WTC11 (cell line): ENCODE measurements at regions not wholly inside any gene's neighbourhood (a gene's known extent, or its start where the extent isn't known, plus 50 kb on each side); places are given as distances from the start of the nearest gene placed in this dataset.

Experiments
- ATAC-seq: fragments of 200-7000 bp; cut with Tn5 transposase; 2 replicates; pipeline ENCODE4 v1.10.0; 2021; ENCODE audit warnings: mild to moderate bottlenecking, moderate library complexity
- CTCF ChIA-PET: fragments of 300-600 bp; sonication (Branson Sonifier 250); formaldehyde crosslinking; loops from one replicate; lab custom pipeline; 2021; ENCODE audit warnings: antibody characterized with exemption; lab: Charles Lee
- POLR2A ChIA-PET: fragments of 350-600 bp; sonication (Branson Sonifier 250); formaldehyde crosslinking; loops from one replicate; lab custom pipeline; 2021; ENCODE audit warnings: antibody characterized with exemption; lab: Charles Lee
- DNase-seq: peaks from one replicate; pipeline ENCODE4 v3.0.0; 2021; ENCODE audit warnings: low spot score
- H3K27ac Mint-ChIP-seq: 2 replicates; pipeline ENCODE4 v1.8.0; 2021; ENCODE audit warnings: mixed read lengths
- H3K27me3 Mint-ChIP-seq: 2 replicates; pipeline ENCODE4 v1.8.0; 2021; ENCODE audit warnings: low read depth, mild to moderate bottlenecking, moderate library complexity, mixed read lengths
- H3K36me3 Mint-ChIP-seq: 2 replicates; pipeline ENCODE4 v1.8.0; 2021; ENCODE audit warnings: mixed read lengths
- H3K4me1 Mint-ChIP-seq: 2 replicates; pipeline ENCODE4 v1.8.0; 2022; ENCODE audit warnings: mixed read lengths
- H3K4me3 Mint-ChIP-seq: 2 replicates; pipeline ENCODE4 v1.8.0; 2021; ENCODE audit warnings: mild to moderate bottlenecking, moderate library complexity, mixed read lengths
- H3K9me3 Mint-ChIP-seq: 2 replicates; pipeline ENCODE4 v1.8.0; 2021; ENCODE audit warnings: mixed read lengths
- AFF4 ChIP-seq: sonication (generic); formaldehyde crosslinking; IDR thresholded peaks from 2 replicates; pipeline ENCODE4 v1.8.1; 2023; ENCODE audit warnings: mild to moderate bottlenecking, missing genetic modification reagents, borderline replicate concordance
- E2F4 ChIP-seq: sonication (generic); formaldehyde crosslinking; IDR thresholded peaks from 2 replicates; pipeline ENCODE4 v1.8.1; 2022; ENCODE audit warnings: low read depth, mild to moderate bottlenecking, moderate library complexity, missing genetic modification reagents, borderline replicate concordance
- ESRRA ChIP-seq: sonication (generic); formaldehyde crosslinking; IDR thresholded peaks from 2 replicates; pipeline ENCODE4 v1.8.1; 2022; ENCODE audit warnings: mild to moderate bottlenecking, missing genetic modification reagents, borderline replicate concordance
- ETV6 ChIP-seq: sonication (generic); formaldehyde crosslinking; IDR thresholded peaks from 2 replicates; pipeline ENCODE4 v1.8.1; 2022; ENCODE audit warnings: mild to moderate bottlenecking, missing genetic modification reagents
- FOXK1 ChIP-seq: sonication (generic); formaldehyde crosslinking; IDR thresholded peaks from 2 replicates; pipeline ENCODE4 v1.8.0; 2022; ENCODE audit warnings: mild to moderate bottlenecking, moderate library complexity, missing genetic modification reagents
- GRHL2 ChIP-seq: fragments of 250-450 bp; sonication (Bioruptor Pico); IDR thresholded peaks from 2 replicates; pipeline ENCODE4 v1.8.0; 2022; ENCODE audit warnings: mild to moderate bottlenecking, moderate library complexity; ENCODE audit not compliant: insufficient replicate concordance, severe bottlenecking
- GTF2I ChIP-seq: fragments of 250-450 bp; sonication (Bioruptor Pico); conservative IDR thresholded peaks from 2 replicates; pipeline ENCODE4 v1.4.0; 2021; ENCODE audit warnings: mild to moderate bottlenecking
- IRF2 ChIP-seq: sonication (generic); formaldehyde crosslinking; IDR thresholded peaks from 2 replicates; pipeline ENCODE4 v1.8.0; 2022; ENCODE audit warnings: low read depth, missing genetic modification reagents, borderline replicate concordance
- NR3C1 ChIP-seq: sonication (generic); formaldehyde crosslinking; conservative IDR thresholded peaks from 2 replicates; pipeline ENCODE4 v1.8.1; 2023; ENCODE audit warnings: low read depth, mild to moderate bottlenecking, missing genetic modification reagents
- RELA ChIP-seq: sonication (generic); formaldehyde crosslinking; IDR thresholded peaks from 2 replicates; pipeline ENCODE4 v1.8.1; 2022; ENCODE audit warnings: missing genetic modification reagents, mild to moderate bottlenecking, borderline replicate concordance
- ZNF219 ChIP-seq: sonication (generic); formaldehyde crosslinking; IDR thresholded peaks from 2 replicates; pipeline ENCODE4 v1.8.0; 2023; ENCODE audit warnings: missing genetic modification reagents, mild to moderate bottlenecking, borderline replicate concordance
- ZNF416 ChIP-seq: fragments of 250-450 bp; sonication (Bioruptor Pico); IDR thresholded peaks from 2 replicates; pipeline ENCODE4 v1.9.0; 2021; ENCODE audit warnings: mild to moderate bottlenecking, inconsistent platforms
- ZSCAN18 ChIP-seq: fragments of 250-450 bp; sonication (Bioruptor Pico); IDR thresholded peaks from 2 replicates; pipeline ENCODE4 v2.1.2; 2022; ENCODE audit warnings: mild to moderate bottlenecking, moderate library complexity
- TF ChIP-seq, protein P1 (sequence below): sonication (generic); formaldehyde crosslinking; IDR thresholded peaks from 2 replicates; pipeline ENCODE4 v1.8.1; 2022; ENCODE audit warnings: low read depth, missing genetic modification reagents, borderline replicate concordance
- TF ChIP-seq, protein P2 (sequence below): sonication (generic); formaldehyde crosslinking; IDR thresholded peaks from 2 replicates; pipeline ENCODE4 v1.8.1; 2022; ENCODE audit warnings: missing genetic modification reagents, borderline replicate concordance
- TF ChIP-seq, protein P3 (sequence below): fragments of 250-450 bp; sonication (Bioruptor Pico); IDR thresholded peaks from 2 replicates; pipeline ENCODE4 v1.9.0; 2021; ENCODE audit warnings: mild to moderate bottlenecking
- TF ChIP-seq, protein P4 (sequence below): sonication (generic); formaldehyde crosslinking; IDR thresholded peaks from 2 replicates; pipeline ENCODE4 v1.8.1; 2023; ENCODE audit warnings: mild to moderate bottlenecking, missing genetic modification reagents
- TF ChIP-seq, protein P5 (sequence below): sonication (generic); formaldehyde crosslinking; IDR thresholded peaks from 2 replicates; pipeline ENCODE4 v1.8.1; 2023; ENCODE audit warnings: mild to moderate bottlenecking, missing genetic modification reagents

GRCh38 chr3:15892311-15893227, 94.8 kb upstream of the ANKRD28 start (continued):
- TF ChIP-seq, protein P1, sequence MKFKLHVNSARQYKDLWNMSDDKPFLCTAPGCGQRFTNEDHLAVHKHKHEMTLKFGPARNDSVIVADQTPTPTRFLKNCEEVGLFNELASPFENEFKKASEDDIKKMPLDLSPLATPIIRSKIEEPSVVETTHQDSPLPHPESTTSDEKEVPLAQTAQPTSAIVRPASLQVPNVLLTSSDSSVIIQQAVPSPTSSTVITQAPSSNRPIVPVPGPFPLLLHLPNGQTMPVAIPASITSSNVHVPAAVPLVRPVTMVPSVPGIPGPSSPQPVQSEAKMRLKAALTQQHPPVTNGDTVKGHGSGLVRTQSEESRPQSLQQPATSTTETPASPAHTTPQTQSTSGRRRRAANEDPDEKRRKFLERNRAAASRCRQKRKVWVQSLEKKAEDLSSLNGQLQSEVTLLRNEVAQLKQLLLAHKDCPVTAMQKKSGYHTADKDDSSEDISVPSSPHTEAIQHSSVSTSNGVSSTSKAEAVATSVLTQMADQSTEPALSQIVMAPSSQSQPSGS = no peak
- no peak for TF ChIP-seq GRHL2 (CRISPR knock-in tag)
- TF ChIP-seq, protein P2, sequence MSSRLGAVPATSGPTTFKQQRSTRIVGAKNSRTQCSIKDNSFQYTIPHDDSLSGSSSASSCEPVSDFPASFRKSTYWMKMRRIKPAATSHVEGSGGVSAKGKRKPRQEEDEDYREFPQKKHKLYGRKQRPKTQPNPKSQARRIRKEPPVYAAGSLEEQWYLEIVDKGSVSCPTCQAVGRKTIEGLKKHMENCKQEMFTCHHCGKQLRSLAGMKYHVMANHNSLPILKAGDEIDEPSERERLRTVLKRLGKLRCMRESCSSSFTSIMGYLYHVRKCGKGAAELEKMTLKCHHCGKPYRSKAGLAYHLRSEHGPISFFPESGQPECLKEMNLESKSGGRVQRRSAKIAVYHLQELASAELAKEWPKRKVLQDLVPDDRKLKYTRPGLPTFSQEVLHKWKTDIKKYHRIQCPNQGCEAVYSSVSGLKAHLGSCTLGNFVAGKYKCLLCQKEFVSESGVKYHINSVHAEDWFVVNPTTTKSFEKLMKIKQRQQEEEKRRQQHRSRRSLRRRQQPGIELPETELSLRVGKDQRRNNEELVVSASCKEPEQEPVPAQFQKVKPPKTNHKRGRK (CRISPR knock-in tag) = no peak
- no peak for TF ChIP-seq GTF2I
- TF ChIP-seq, protein P3, sequence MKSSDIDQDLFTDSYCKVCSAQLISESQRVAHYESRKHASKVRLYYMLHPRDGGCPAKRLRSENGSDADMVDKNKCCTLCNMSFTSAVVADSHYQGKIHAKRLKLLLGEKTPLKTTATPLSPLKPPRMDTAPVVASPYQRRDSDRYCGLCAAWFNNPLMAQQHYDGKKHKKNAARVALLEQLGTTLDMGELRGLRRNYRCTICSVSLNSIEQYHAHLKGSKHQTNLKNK (CRISPR knock-in tag) = no peak
- no peak for TF ChIP-seq AFF4 (CRISPR knock-in tag)
- TF ChIP-seq ZSCAN18 (CRISPR knock-in tag) = no peak

GRCh38 chr3:15894382-15894781, 96.6 kb upstream of the ANKRD28 start:
- no peak for ATAC-seq
- Mint-ChIP-seq H3K4me1 (peaks cover 22% of the 10 kb centered on the region), H3K27me3 (no peaks in the 10 kb centered on the region; the same call in 1 of the 2 replicates), H3K9me3 (peaks cover 6% of the 10 kb centered on the region), H3K27ac (no peak overlapping the region), H3K36me3 (no peaks in the 10 kb centered on the region), H3K4me3 (no peak overlapping the region)
- DNase-seq = no peak
- TF ChIP-seq, protein P2 (CRISPR knock-in tag) = no peak
- TF ChIP-seq, protein P4, sequence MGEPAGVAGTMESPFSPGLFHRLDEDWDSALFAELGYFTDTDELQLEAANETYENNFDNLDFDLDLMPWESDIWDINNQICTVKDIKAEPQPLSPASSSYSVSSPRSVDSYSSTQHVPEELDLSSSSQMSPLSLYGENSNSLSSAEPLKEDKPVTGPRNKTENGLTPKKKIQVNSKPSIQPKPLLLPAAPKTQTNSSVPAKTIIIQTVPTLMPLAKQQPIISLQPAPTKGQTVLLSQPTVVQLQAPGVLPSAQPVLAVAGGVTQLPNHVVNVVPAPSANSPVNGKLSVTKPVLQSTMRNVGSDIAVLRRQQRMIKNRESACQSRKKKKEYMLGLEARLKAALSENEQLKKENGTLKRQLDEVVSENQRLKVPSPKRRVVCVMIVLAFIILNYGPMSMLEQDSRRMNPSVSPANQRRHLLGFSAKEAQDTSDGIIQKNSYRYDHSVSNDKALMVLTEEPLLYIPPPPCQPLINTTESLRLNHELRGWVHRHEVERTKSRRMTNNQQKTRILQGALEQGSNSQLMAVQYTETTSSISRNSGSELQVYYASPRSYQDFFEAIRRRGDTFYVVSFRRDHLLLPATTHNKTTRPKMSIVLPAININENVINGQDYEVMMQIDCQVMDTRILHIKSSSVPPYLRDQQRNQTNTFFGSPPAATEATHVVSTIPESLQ (CRISPR knock-in tag) = no peak
- TF ChIP-seq IRF2 (CRISPR knock-in tag) (no peak), NR3C1 (CRISPR knock-in tag) (no peak), ZNF416 (CRISPR knock-in tag) (no peak), GRHL2 (CRISPR knock-in tag) (no peak), ETV6 (no peak), FOXK1 (CRISPR knock-in tag) (no peak), ESRRA (CRISPR knock-in tag) (no peak), RELA (no peak), E2F4 (CRISPR knock-in tag) (no peak), ZNF219 (CRISPR knock-in tag) (no peak)
- TF ChIP-seq, protein P5, sequence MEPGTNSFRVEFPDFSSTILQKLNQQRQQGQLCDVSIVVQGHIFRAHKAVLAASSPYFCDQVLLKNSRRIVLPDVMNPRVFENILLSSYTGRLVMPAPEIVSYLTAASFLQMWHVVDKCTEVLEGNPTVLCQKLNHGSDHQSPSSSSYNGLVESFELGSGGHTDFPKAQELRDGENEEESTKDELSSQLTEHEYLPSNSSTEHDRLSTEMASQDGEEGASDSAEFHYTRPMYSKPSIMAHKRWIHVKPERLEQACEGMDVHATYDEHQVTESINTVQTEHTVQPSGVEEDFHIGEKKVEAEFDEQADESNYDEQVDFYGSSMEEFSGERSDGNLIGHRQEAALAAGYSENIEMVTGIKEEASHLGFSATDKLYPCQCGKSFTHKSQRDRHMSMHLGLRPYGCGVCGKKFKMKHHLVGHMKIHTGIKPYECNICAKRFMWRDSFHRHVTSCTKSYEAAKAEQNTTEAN (CRISPR knock-in tag) = no peak
- ChIA-PET POLR2A (interaction anchor here (0.6 to 1.1 kb wide), 2 partner anchors 34 to 57 kb away, joined by 3 to 6 read pairs; no protein-coding TSS in a partner anchor), CTCF (interaction anchor here (0.8 kb wide), 1 partner anchor 80 kb away, joined by 3 read pairs; no protein-coding TSS in a partner anchor)
